ENCODE measurements at regions not wholly inside any gene's neighbourhood (a gene's known extent, or its start where the extent isn't known, plus 50 kb on each side); places are given as distances from the start of the nearest gene placed in this dataset.
"Not testable (repeated sequence)": the region's sequence is repeated elsewhere in the genome, so short reads cannot be mapped to it uniquely, and the experiment has no call there.

DNA sequence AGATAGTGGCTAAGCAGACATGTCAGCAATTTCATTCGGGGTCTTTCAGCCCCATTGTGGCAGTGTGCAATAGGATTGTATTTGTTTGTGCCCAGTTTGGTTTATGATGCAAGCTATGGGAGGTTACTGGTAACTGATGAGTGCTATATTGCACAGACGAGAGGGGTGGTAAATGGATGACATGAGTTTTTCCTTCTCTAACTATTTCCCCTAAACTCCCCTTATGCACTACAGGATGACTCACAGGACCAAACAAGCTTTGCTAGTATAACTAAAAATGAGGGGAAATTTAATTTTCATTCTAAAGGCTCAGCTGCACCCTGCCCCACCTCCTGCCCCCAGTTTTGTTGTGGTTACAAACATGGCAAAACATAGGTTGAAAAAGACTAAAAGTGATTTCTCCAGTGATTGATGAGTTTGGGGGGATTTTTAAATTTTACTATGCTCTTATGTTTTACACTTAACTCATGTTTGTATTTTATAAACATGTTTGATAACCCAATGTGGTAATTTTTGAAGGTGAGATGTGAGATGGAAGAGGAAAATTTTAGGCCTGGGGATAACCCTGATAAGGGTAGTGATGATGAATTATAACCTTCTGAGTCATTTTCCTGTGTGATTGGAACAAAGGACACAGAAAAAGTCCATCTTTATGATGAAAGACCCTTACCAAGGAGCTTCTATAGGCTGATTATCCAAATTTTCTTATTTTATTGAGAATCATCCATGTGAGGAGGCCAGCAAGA is 60.8 kb upstream of the NAMPT start:
- DNase-seq (ENCODE audit: low read depth, low spot score), result no peak

DNA sequence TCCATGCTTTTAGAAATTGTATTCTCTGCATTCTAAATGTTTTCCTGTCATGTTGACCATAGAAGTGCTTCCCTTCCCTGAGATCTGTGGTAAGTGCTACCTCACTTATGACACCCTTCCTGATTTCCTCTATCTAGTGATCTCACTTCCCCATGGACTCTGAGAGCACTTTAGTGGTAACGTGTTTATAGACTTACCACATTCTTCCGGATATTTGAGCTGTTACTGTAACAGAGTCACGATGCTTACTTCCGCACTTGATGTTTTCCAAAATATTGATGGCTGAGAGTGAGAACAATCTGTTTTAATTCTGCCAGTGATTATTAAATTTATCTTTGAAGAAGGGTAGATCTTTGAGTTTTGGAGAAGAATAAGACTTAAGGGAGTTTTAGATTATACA is 60.1 kb upstream of the NAMPT start:
- no peak for DNase-seq (ENCODE audit: low read depth, low spot score)

DNA sequence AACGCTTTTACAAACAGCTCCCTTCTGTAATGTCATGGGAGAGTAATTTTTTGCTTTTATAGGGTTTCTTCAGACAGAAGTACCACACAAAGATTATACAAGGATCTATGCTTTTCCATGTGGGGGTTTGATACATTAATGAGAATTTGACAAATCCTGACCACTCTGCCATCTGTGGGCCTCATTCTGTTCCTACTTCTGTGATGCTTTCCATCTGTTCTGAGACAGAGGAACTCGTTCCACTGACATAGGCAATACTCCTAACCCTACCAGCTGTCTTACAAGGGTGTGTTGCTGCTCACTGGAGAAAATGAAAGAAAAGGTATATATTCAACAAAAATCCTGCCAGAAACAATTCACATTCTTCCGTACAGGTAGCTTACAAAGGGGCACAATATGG is 59.4 kb upstream of the NAMPT start:
- no peak for DNase-seq (ENCODE audit: low read depth, low spot score)

DNA sequence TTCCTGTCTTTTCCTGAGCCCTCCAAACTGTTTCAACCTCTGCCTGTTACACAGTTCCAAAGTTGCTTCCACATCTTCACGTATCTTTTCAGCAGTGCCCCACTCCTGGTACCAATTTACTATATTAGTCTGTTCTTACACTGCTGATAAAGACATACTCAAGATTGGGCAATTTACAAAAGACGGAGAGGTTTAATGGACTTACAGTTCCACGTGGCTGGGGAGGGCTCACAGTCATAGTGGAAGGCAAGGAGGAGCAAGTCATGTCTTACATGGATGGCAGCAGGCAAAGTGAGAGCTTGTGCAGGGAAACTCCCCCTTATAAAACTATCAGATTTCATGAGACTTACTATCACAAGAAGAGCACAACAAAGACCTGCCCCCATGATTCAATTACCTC is 57.3 kb upstream of the NAMPT start:
- DNase-seq (ENCODE audit: low read depth, low spot score), result not testable (repeated sequence)

DNA sequence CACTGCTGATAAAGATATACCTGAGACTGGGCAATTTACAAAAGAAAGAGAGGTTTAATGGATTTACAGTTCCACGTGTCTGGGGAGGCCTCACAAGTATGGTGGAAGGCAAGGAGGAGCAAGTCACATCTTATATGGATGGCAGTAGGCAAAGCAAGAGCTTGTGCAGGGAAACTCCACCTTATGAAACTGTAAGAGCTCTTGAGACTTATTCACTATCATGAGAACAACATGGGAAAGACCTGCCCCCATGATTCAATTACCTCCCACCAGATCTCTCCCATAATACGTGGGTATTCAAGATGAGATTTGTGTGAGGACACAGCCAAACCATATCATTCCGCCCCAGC is 55.4 kb upstream of the NAMPT start:
- DNase-seq (ENCODE audit: low read depth, low spot score), result not testable (repeated sequence)

DNA sequence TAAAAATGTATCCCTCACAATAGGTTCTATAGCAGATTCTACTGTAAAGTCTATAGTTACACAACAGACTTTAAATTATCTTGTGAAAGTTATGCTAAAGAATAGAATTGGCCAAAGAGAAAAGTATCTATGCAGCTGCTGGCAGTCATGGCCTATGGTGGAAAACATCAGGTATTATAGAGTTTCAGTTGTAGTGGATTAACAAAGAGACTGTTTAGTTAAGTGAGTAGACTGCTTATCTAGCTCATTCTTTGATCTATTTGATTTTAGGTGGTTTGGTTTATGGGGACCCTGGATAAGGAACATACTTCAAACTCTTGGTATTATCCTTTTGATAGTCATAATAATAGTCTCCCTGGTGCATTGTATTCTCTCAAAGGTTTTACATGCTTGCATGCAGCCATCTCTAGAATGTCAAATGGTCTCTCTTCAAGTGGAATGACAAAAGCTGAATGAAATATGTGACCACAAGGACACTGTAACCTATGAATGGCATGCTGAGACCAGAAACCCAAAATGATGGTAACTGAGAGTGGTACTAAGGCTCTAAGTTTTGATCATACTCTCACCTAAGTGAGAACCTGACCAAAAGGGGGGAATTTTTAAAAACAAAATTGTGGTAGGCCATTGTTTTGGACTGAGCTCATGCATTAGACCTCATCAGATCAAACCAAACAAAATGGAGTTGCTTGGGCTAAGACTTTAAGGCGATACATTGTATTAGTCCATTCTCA is 54.9 kb upstream of the NAMPT start:
- no peak for DNase-seq (ENCODE audit: low read depth, low spot score)

DNA sequence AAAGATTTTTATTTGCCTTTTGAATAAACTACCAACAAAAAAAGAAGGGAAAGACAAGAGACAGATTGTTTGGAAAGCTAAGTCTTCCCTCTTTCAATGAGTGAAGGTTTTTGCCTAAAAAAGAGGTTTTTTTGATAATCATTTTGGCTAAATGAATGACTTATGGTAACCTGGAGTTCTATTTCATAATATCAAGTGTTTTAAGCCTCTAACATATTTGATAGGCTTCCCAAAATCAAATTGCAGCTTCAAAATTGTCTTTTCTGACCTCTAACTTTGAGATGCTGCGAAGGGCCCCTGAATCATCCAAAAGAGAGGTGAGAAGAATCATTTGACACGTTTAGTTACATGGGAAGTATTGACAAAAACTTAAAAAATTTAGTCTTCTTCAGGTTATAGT is 53.0 kb upstream of the NAMPT start:
- no peak for DNase-seq (ENCODE audit: low read depth, low spot score)

DNA sequence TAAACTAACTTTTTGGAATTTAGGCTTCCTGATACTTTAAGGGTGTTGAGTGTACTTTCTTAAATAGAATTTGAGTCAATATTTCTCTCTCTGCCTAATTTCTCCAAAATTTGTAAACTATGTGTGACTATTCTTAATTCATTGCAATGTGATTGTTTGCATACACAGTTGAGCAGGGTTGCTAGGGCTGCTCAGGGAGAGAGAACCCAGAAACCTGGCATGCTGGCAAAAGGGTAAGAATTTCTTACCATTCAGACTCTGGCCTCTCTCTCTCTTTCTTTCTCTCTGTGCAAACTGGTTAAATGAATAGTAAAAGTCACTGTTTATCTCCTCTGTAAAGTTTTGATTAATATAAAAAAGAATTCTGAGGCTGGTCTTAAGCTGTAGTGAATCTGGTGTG is 51.0 kb upstream of the NAMPT start:
- DNase-seq (ENCODE audit: low read depth, low spot score), result no peak
